Aorta (tissue), 5 donors: ENCODE measurements at regions not wholly inside any gene's neighbourhood (a gene's known extent, or its start where the extent isn't known, plus 50 kb on each side); places are given as distances from the start of the nearest gene placed in this dataset.

Experiments used
- ATAC-seq: fragments of 200-7000 bp; cut with Tn5 transposase; one replicate; pipeline ENCODE4 v1.9.1; 2022; ENCODE audit warnings: moderate library complexity; ENCODE audit not compliant: low FRiP score
- DNase-seq, 2 donors: peaks; one replicate each; pipeline ENCODE4 v3.0.0-alpha.2; 2020
- H3K27ac ChIP-seq, 2 donors: one replicate each; pipeline ENCODE4 v1.5.1; 2013; ENCODE audit warnings: low read length in 2 of 2, mild to moderate bottlenecking in 2 of 2, moderate library complexity in 2 of 2, control low read depth in 1 of 2, inconsistent platforms in 1 of 2, low read depth in 1 of 2
- H3K27me3 ChIP-seq, 2 donors: one replicate each; pipeline ENCODE4 v1.6.1; 2013; ENCODE audit warnings: control low read depth in 1 of 2, low read length in 1 of 2, mild to moderate bottlenecking in 1 of 2, moderate library complexity in 1 of 2; ENCODE audit not compliant: insufficient read depth in 2 of 2, control insufficient read depth in 1 of 2
- H3K36me3 ChIP-seq, 2 donors: one replicate each; pipeline ENCODE4 v1.6.1; 2013; ENCODE audit warnings: control low read depth in 1 of 2, low read length in 1 of 2, mild to moderate bottlenecking in 1 of 2; ENCODE audit not compliant: insufficient read depth in 2 of 2, control insufficient read depth in 1 of 2
- H3K4me1 ChIP-seq, 2 donors: one replicate each; pipeline ENCODE4 v1.6.1; 2013; ENCODE audit warnings: low read length in 2 of 2, control low read depth in 1 of 2, mild to moderate bottlenecking in 1 of 2, moderate library complexity in 1 of 2; ENCODE audit not compliant: insufficient read depth in 2 of 2, control insufficient read depth in 1 of 2
- H3K4me3 ChIP-seq, 2 donors: one replicate each; pipeline ENCODE4 v1.5.1; 2013; ENCODE audit warnings: low read length in 2 of 2, control low read depth in 1 of 2, mild to moderate bottlenecking in 1 of 2
- H3K9me3 ChIP-seq: one replicate; pipeline ENCODE4 v1.6.1; 2013; ENCODE audit warnings: mild to moderate bottlenecking, low read length; ENCODE audit not compliant: control insufficient read depth
- WGBS, 2 donors: extraction: QIAGEN DNeasy Blood & Tissue Kit; methylation state at CpG; one replicate each; pipeline ENCODE4 v1.1.7; 2013; 5-methylcytosine and 5-hydroxymethylcytosine counted together
- intact Hi-C, 2 donors: fragments of 100-400 bp; cut with DNase I; formaldehyde crosslinking; loops; one replicate each; pipeline versions ENCODE4 v1.14.2 to v1.15.0; 2022
- donor health status: healthy with polysubstance abuse.
- donor health status: Bipolar disorder and iron deficiency.
- donor health status: DM: no; HTN: no; CAD: no.
- donor health status: DM: no; HTN: no; CAD: no.
- donor health status: DM: yes; HTN: yes; CAD: no.

DNA sequence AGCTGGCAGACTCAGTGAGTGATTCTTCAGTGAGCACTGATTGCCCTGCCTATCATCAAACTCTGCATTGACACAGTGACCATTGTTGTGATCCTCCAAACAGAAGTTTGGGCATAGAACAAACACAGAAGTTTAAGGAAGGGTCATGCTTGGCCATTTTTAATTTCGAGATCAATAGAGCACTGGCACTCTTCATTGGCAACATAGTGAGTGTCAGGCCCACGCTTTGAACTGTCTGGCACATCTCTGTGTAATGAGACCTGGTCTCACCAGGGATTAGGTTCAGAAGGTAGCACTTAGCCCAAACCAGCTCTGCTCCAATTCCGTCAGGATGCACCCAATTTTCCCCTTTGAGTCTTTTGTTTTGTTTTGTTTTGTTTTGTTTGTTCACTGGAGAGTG, 127.1 kb upstream of the MOCS2 start:
- intact Hi-C loops = no loop called here
- no peak overlapping the region for H3K27ac ChIP-seq
- DNase-seq = no peak
- 86 to 87% methylated on average over 3 of the region's 3 CpGs for WGBS, 2 donors
- H3K27me3 ChIP-seq = no peaks in the 10 kb centered on the region
- no peaks in the 10 kb centered on the region for H3K9me3 ChIP-seq
- no peaks in the 10 kb centered on the region for H3K36me3 ChIP-seq
- H3K4me3 ChIP-seq = no peak overlapping the region
- ATAC-seq = no peak
- peaks cover 0 to 1% of the 10 kb centered on the region in 2 donors for H3K4me1 ChIP-seq

DNA sequence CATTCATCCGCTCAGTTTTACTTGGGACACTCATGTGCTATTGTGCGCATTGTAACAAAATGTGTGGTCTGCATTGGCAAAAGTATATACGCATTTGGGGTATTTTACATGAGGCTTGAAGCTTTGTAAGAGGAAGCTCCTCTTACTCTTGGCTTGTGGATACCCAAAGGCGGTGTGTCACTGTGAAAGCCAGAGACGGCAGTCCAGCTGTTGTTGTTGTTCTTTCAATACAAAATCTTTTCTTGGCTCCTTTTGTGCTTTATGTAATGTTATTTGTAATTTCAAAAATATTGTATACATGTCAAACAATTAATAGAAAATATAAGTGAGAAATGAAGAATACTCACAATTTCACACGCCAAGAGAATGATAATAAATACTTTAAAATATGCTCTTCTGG, 128.3 kb upstream of the MOCS2 start:
- Histone ChIP-seq H3K4me1 (peaks cover 0 to 1% of the 10 kb centered on the region in 2 donors), H3K27me3 (no peaks in the 10 kb centered on the region), H3K4me3 (no peak overlapping the region), H3K9me3 (no peaks in the 10 kb centered on the region), H3K27ac (no peak overlapping the region), H3K36me3 (no peaks in the 10 kb centered on the region)
- DNase-seq (no peak), ATAC-seq (no peak)
- 75 to 78% methylated on average over 6 of the region's 6 CpGs for WGBS, 2 donors
- intact Hi-C loops = no loop called here

DNA sequence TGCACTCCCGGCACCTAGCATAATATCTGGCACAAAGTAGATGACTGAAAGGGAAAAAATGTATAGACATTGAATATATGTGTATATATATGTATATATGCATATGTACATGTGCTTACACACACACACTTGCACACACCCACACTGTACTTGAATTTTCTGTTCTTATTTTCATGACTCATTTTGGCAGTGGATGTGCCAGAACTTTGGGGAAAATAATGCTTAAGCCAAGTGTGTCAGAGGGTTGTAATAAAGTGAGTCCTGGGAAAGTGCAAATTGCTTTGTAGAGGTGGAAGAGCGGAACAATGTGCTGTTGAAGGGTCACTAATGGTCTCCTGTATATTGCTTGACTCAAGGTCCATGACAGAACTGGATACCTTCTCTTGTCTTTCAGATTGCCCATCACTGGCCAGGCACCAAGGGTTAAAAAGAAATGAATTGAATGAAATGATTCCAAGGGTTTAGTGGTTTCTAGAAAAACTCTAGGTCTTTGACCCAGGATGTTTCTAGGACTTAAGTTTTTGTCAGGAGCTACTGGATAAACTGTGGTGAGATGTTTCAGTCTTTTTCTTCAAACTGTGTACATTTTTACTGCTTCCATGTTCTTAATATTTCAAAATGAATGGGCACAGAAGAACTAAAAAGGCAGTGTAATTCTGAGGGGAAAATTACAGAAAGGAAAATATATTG, 129.9 kb upstream of the MOCS2 start:
- intact Hi-C loops = no loop called here
- 81 to 86% methylated on average over 2 of the region's 2 CpGs for WGBS, 2 donors

DNA sequence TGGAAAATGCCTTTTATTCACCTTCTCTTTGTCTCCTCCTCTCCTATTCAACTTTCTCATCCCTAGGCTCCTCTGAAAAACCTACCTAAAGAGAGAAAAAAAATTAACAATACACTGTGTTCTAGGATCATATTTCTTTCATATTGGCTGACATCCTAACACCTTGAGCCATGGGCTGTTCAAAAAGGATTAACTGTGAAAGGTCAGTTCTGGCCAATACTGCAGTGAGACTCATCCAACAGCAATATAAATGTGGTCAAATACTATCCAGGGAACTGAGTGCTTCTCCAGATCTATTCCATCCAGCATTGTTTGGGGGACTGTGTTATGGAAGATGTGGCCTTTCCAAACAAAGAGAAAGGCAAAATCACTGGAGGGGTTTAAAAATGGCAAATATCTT, 131.1 kb upstream of the MOCS2 start:
- no peaks in the 10 kb centered on the region for H3K36me3 ChIP-seq
- ATAC-seq (no peak), DNase-seq (no peak)
- intact Hi-C loops = loop anchor here in 1 of 2 donors (10.0 kb wide), 1 partner anchor 94 kb away; no protein-coding TSS in a partner anchor
- no peaks in the 10 kb centered on the region for H3K27me3 ChIP-seq
- no peak overlapping the region for H3K4me3 ChIP-seq
- peaks cover 0 to 1% of the 10 kb centered on the region in 2 donors for H3K4me1 ChIP-seq
- H3K9me3 ChIP-seq = no peaks in the 10 kb centered on the region
- no peak overlapping the region for H3K27ac ChIP-seq

More for the DNA sequence above, 129.9 kb upstream of the MOCS2 start:
- H3K9me3 ChIP-seq = no peaks in the 10 kb centered on the region
- H3K4me1 ChIP-seq = peaks cover 0 to 1% of the 10 kb centered on the region in 2 donors
- no peaks in the 10 kb centered on the region for H3K27me3 ChIP-seq
- DNase-seq = no peak
- ATAC-seq = no peak
- H3K36me3 ChIP-seq = no peaks in the 10 kb centered on the region
- H3K4me3 ChIP-seq = no peak overlapping the region
- H3K27ac ChIP-seq = no peak overlapping the region

DNA sequence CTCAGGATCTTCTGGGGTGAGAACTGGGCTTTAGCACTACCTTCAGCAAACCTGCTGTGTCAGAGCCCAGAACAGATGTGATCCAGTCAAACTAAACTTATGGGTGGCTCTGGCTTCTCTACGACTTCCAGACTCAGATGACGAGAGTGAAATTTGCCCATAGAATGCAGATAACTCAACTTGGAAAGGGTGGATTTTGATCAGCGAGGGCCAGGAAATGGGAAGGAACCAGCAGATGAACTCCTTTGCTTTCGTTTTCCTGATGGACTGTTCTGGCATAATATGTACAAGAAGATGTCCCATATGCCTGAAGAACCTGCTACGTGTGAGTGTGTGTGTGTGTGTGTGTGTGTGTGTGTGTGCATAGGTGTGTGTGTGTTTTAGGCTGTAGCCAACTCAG, 132.0 kb upstream of the MOCS2 start:
- Histone ChIP-seq H3K27me3 (no peaks in the 10 kb centered on the region), H3K36me3 (no peaks in the 10 kb centered on the region), H3K9me3 (no peaks in the 10 kb centered on the region), H3K27ac (no peak overlapping the region), H3K4me3 (no peak overlapping the region), H3K4me1 (peaks cover 3% of the 10 kb centered on the region in 2 donors)
- ATAC-seq = no peak
- intact Hi-C loops = loop anchor here in 1 of 2 donors (10.0 kb wide), 1 partner anchor 93 kb away; no protein-coding TSS in a partner anchor
- 86 to 92% methylated on average over 5 of the region's 5 CpGs for WGBS, 2 donors
- no peak for DNase-seq

DNA sequence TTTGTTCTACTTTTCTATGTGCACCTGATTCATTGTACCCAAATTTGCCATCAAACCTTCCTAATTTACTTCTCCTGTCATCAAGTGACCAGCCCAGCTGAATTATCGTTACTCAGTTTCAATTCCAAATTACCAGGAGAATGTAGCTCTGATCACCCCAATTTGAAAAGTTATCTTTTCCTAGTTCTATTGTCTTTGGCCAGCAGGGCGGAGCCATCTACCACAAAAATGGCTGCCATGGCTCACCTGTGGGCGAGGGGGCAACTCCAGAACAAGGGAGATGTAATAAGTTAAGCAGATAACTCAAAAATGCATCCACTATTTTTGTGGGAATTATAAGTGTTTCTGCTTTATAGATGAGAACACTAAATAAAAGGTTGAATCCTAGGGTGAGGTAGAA, 133.8 kb upstream of the MOCS2 start:
- Histone ChIP-seq H3K27me3 (no peaks in the 10 kb centered on the region), H3K4me1 (peaks cover 3% of the 10 kb centered on the region in 2 donors), H3K36me3 (no peaks in the 10 kb centered on the region), H3K9me3 (no peaks in the 10 kb centered on the region), H3K4me3 (no peak overlapping the region), H3K27ac (no peak overlapping the region)
- 78% methylated on average over 3 of the region's 3 CpGs for WGBS, 2 donors
- DNase-seq = no peak
- no peak for ATAC-seq
- intact Hi-C loops = loop anchor here in 1 of 2 donors (10.0 kb wide), 1 partner anchor 91 kb away; no protein-coding TSS in a partner anchor

DNA sequence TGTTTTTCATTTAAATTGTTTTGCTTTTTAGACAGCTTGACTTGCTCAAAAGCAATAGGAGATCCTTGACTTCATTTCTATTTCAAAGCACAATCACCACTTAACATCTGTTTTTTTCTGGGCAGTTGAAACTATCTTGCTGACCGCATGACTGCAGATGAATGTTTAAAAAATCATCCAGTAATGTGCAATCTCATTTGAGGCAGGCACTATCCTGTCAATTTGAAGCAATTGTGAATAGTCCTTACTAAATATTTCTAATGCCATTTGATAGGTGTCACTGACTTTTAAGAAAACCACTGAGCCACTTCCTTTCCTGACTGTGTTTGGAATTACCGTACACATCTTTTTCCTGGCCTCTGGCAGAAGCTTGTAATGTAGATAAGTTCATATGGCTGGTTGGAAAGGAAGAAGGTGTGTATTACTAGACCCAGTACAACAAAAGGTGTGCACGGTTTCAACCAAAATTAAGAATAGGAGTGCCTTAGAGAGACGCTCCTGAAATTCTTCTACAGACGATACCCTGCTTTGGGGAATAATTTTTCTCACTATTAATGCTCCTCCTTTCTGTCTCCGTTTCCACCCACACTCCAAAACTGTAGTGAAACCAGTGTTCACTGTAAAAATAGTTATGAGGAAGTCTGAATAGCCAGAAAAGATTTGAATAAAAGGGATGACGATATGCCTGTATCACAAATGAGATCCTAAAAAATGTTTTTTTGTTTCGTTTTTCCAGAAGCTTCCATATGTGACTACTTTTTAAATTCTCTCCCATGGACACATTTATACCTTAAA, 136.7 kb upstream of the MOCS2 start:
- ATAC-seq (no peak), DNase-seq (no peak)
- Histone ChIP-seq H3K27ac (no peak overlapping the region), H3K4me3 (no peak overlapping the region), H3K9me3 (no peaks in the 10 kb centered on the region), H3K27me3 (no peaks in the 10 kb centered on the region), H3K4me1 (peaks cover 3 to 6% of the 10 kb centered on the region in 2 donors), H3K36me3 (no peaks in the 10 kb centered on the region)
- intact Hi-C loops = loop anchor here in 1 of 2 donors (5.0 to 10.0 kb wide), 2 partner anchors 89 to 111 kb away; no protein-coding TSS in a partner anchor
- 29 to 30% methylated on average over 8 of the region's 8 CpGs for WGBS, 2 donors

DNA sequence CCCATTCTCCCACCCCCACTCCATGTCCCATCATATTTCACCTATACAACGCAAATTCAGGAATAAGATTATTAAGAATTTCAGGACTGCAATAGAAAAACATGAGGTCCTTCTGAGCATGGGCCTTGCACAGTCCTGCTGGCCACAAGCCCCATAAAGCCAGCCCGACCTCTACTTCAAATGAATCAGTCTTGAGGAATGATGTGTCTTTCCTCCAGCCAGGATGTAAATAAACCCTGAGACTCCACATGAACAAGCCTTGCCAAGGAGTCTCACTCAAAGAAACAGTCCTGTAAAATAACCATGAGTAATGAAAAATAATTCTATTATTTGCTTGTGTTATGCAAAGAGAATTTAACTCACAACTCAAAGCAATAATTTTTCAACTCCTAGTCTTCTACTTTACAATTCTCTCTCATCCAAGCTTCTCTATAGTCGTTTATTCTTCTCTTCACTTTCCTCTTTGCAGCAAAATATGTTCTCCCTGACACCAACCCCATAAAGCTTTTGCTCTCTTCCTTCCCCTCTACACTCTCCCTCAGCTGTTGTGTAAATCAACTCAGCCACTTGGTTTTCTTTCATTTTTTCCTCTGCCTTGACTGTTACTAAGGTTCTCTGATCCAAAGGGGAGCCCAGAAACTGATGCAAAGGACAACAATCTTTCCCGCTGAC, 140.1 kb upstream of the MOCS2 start:
- peaks cover 3 to 6% of the 10 kb centered on the region in 2 donors for H3K4me1 ChIP-seq
- no peaks in the 10 kb centered on the region for H3K36me3 ChIP-seq
- H3K9me3 ChIP-seq = no peaks in the 10 kb centered on the region
- peak overlapping the region in 1 of 2 donors; percentile 64 for H3K27ac ChIP-seq
- WGBS, 2 donors = 13 to 16% methylated on average over 4 of the region's 4 CpGs
- no peak overlapping the region for H3K4me3 ChIP-seq
- intact Hi-C loops = loop anchor here in 1 of 2 donors (5.0 to 10.0 kb wide), 2 partner anchors 85 to 108 kb away; no protein-coding TSS in a partner anchor
- peak in 1 of 2 donors; percentile 78 for DNase-seq
- H3K27me3 ChIP-seq = no peaks in the 10 kb centered on the region
- peak; percentile 81 for ATAC-seq
